Limb (tissue), 2 donors: ENCODE measurements at regions not wholly inside any gene's neighbourhood (a gene's known extent, or its start where the extent isn't known, plus 50 kb on each side); places are given as distances from the start of the nearest gene placed in this dataset.

Experiments used
- DNase-seq, 2 donors: peaks; one replicate each; pipeline ENCODE4 v3.0.0-alpha.2; 2016; ENCODE audit errors: extremely low spot score in 2 of 2

DNA sequence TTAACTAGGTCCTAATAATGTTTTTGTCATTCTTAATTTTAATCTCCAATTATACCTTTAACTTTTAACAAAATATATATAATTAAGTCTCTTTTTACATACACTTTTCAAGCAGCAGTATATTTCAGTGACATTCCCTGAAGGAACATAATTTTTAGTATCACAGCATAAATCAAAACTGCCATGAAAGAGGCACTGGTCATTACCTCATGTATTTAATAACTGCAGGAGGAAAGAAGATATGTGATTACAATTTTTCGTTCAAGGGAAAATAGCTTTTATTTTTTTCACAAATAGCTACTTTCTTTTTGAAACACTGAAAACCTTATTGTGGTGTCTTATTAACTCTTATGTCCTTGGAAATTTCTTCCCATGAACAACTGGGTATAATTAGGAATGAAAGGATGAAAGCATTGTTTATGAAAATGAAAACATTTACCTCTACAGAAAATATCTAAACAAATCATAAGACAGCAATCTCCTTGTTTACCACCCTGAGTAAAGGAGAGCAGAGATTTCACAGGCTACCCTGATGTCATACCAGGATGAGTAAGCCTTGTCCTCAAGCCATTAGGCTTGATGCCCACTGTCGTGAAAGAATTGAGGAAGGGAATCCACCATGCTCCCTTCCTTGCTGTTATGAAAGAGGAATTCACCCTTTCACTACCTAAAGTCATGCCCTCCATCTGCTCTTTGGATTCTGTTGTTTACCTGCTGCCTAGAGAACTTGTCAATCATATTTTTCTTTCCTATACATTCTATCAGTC lies 877.2 kb upstream of the PCDH20 start:
- no peak for DNase-seq

DNA sequence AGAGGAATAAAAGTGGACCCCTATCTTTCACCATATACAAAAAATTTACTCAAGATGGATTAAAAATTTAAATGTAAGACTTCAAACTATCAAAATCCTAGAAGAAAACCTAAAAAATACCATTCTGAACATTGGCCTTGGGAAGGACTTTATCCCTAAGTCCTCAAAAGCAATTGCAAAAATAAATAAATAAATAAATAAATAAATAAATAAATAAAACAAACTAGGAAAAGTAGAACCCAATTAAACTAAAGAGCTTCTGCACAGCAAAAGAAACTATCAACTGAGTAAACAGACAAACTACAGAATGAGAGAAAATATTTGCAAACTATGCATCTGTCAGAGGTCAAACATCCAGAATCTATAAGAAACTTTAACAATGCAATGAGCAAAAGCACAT lies 874.9 kb upstream of the PCDH20 start:
- DNase-seq, result no peak

DNA sequence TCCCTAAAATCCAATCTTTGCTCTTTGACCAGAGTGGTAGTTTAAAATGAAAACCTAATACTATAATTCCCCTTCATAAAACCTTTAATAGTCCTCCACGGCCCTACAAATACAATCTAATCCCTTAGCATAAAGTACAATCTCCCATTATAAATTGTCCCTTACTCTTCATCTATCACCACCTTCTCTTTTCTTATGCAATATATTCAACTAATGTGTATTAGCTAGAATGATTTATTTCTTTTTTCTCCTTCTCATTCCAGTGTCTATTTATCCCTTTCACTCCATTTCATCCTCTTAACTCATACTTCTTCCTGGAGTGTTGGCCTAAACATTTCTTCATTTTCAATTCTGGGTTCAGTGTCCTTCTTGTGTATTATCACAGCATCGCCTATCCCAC lies 872.1 kb upstream of the PCDH20 start:
- DNase-seq, result no peak

GRCh38 chr13:62280590-62280989 lies 864.9 kb upstream of the PCDH20 start:
- DNase-seq, result no peak

DNA sequence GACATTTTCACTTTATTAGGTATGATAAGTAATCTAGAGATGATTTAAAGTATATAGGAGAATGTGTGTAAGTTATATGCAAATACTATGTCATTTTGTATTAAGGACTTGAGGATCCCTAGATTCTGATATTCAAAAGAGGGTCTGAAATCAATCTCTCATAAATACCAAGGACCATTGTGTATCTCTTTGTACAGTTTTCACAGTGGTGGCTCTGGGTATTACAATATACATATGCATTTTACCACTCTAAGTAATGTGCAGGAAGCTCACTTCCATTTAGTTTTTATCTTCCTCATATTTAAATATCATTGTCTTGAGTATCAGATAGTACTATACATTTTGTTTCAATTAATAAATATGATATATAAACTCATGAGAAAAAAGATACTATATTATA lies 862.6 kb upstream of the PCDH20 start:
- no peak for DNase-seq

DNA sequence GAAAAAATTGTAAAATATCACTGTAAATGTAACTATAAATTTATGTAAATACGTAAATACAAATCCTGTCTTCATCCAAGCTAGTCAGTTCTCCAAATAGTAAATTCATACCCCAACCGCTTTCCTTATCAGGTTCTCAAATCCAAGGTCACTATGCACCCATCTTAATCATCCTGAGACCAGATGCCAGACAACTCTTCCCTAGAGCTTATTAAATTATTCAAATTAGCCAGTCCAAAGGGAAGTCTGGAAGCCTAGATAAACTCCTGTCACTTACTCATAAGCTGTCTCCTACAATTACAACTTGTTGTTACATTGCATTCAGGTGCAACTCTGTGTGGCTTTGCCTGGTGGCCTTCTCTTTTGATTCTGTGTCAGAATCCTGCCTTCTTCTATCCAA lies 836.1 kb upstream of the PCDH20 start:
- DNase-seq, result no peak

GRCh38 chr13:62250501-62251201 lies 835.0 kb upstream of the PCDH20 start:
- DNase-seq, result no peak

GRCh38 chr13:62246581-62246980 lies 830.9 kb upstream of the PCDH20 start:
- no peak for DNase-seq

DNA sequence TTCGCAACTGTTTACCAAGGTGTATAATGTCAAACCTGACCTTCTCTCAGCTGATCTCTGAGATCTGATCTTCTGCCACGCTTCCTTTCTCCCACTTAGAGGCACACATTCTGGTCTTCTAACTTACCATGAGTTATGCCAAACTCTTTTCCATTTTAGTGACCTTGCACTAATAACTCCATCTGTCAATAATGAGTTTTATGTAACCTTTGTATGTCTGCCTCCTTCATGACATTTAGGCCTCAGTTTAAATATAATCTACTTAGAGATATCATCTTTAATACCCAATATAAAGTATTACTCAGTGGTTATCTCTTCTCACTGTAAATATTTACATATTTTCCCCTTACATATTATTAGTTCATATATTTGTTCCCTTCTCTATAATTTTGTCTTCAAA lies 827.5 kb upstream of the PCDH20 start:
- no peak for DNase-seq

- no peak for DNase-seq
Measured at GRCh38 chr13:62234780-62235440, 819.3 kb upstream of the PCDH20 start.

DNA sequence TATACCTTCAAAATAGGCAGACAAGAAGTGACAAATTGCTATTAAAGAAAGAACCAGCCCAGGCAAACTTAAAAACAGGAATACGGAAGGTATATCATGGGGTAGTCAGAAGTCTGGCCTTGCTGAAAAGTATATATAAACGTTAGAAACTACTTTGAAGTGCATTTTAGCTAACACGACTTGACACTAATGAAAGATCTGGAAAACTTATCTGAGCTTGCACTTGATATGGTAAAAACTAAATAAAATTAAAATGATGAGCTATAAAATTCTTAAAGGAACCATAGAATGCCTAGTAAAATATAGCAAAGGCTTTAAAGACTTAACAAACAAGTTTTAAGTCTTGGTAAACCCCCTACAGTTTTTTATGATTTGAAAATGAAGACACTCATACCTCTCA lies 795.3 kb upstream of the PCDH20 start:
- no peak for DNase-seq

DNA sequence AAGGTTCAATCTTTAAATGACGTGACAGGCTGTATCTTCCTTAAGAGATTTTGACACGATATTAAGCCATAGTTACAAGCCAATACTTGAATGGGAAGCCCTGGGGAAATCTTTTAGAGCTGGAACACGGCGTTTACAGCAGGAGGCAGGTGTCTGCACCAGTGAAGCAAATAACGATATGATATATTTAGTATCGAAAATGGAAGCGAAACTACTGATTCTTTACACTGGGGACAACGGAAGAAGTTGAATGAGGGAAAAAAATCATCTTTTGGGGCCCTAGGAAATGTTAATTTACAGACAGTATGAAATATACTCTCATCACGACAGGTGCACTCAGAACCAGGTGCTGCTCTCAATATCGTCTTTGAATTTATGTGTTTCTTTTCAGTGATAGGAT lies 793.9 kb upstream of the PCDH20 start:
- no peak for DNase-seq

- no peak for DNase-seq
Measured at GRCh38 chr13:62207388-62207787, 791.7 kb upstream of the PCDH20 start.

GRCh38 chr13:62206165-62206564 lies 790.5 kb upstream of the PCDH20 start:
- DNase-seq, result no peak

GRCh38 chr13:62205273-62205672 lies 789.6 kb upstream of the PCDH20 start:
- DNase-seq, result no peak

GRCh38 chr13:62194371-62194770 lies 778.7 kb upstream of the PCDH20 start:
- DNase-seq, result no peak

DNA sequence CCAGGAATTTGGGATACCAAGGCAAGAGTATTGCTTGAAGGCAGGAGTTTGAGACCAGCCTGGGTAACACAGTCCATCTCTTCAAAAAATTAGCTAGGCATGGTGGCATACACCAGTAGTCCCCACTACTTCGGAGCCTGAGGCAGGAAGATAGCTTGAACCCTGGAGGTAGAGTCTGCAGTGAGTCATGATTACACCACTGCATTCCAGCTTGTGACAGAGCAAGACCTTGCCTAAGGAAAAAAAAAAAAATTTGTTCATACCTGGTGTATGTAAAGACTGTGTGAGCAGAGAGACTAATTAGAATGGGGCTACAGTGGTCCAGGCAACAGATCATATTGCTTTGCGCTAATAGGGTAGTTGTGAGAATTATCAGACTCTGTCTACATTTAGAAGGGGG lies 778.3 kb upstream of the PCDH20 start:
- DNase-seq, result no peak

DNA sequence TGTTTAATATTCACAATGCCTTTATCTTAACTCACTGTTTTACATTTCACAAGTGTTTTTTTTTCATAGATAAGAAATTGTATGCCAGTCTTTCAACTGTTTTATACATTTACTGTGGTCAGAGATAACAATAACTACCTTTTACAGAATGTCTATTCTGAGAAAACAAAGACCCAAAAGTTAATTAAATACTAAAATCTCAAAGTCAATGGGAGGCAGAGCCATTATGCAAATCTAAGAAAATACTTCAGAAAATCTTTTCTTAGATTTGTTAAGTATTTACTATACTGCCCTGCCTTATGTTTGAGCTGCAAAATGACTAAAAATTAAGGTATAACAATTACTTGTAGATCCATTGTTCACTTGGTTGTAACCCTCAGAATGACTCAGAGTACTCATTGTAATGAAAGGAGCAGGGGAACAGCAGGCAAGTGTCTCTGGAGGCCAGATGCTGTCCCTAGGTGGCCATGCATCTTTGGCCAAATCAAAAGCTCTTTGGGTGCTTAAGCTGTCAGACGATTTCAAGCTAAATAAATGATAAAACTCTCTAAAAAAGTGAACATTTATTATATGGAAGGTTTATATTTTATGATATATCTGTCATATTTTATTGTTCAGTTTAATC lies 770.1 kb upstream of the PCDH20 start:
- no peak for DNase-seq

DNA sequence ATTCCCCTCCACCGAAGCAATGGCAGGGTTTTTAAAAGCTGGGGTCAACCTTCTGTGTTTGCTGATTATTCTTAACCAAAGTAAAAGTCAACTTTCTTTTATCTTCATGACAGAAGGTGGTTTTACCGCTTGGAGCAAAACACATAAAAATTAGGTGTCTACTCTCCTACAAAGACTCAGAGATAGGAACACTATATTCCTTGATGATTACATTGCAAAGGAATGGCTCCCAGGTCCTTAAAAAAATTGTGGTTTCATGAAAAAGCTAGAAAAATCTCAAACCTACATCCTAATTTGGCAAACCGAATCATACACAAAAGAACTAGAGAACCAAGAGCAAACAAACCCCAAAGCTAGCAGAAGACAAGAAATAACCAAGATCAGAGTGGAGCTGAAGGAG lies 760.4 kb upstream of the PCDH20 start:
- DNase-seq, result no peak

DNA sequence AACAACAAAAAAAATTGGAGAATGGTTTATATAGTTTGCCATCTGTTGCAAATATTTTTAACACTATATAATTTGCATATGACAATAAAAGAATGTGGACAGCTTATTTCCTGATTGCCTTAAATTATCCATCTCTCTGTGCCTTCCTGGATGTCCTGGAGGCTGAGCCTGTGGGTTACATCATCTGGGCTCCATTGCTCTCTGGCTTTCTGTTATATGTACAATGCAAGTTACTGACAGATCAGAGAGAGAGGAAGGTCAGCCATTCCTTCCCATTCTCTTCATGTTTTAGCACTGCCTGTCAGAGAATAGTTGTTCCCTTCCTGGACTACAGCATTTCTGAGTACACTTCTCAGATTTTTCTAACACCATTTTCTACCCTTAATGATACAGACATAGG lies 758.3 kb upstream of the PCDH20 start:
- DNase-seq, result no peak

DNA sequence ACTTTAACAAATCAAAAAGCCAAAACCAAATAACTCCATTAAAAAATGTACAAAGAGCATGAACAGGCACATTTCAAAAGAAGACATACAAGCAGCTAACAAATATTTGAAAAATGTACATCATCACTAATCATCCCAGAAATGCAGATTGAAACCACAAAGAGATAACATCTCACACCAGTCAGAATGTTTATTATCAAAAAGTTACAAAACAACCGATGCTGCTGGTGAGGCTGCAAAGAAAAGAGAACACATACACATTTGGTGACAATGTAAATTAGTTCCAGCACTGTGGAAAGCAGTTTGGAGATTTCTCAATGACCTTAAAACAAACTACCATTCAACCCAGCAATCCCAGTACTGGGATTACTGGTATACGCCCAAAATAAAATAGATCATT lies 756.0 kb upstream of the PCDH20 start:
- DNase-seq, result no peak

DNA sequence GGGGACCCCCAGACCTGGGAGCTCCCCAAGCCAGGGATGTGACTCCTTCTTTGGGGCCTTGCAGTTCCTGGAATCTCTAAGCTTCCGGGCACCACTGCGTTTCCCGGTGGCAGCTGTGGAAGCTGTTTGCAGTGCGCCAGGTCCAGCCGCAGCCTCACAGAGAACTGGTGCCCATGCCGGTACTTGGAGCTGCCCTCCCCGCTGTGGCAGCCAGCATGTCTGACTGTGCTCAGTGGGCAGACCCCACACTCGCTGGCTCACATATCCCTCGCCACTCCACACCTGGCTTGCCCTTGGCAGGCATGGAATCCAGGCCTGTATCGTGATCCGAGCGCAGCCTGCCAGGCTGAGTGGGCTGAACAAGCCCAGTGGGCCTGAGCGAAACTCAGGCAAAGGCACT lies 753.2 kb upstream of the PCDH20 start:
- no peak for DNase-seq
